Gastrocnemius medialis (tissue), 4 donors: ENCODE measurements at regions not wholly inside any gene's neighbourhood (a gene's known extent, or its start where the extent isn't known, plus 50 kb on each side); places are given as distances from the start of the nearest gene placed in this dataset.

Experiments used
- CTCF ChIP-seq, 5 experiments: fragments of 450-650 bp in 3 of 5; fragments of 200-600 bp in 2 of 5; sonication (generic) in 2 of 5; IDR thresholded peaks in 4 of 5; conservative IDR thresholded peaks in 1 of 5; 1 replicate in 4 of 5; 2 replicates in 1 of 5; pipeline ENCODE4 v1.5.1; 2016 to 2019; ENCODE audit warnings: antibody characterized with exemption in 5 of 5, mild to moderate bottlenecking in 3 of 5, moderate library complexity in 3 of 5
- POLR2A ChIP-seq, 2 donors: fragments of 450-650 bp; IDR thresholded peaks; one replicate each; pipeline ENCODE4 v1.6.1; 2017; ENCODE audit warnings: antibody characterized with exemption in 2 of 2, mild to moderate bottlenecking in 2 of 2, moderate library complexity in 2 of 2

- TF ChIP-seq CTCF (IDR thresholded peaks at IDR 0.05 in 4 of 5, conservative IDR thresholded peaks at IDR 0.05 in 1 of 5), result no peak
- TF ChIP-seq POLR2A (IDR thresholded peaks at IDR 0.05), result no peak
These were observed 1183.2 kb upstream of the CELF2 start for GRCh38 chr10:9834434-9834833.
